Stromal cell of bone marrow (primary cell): ENCODE measurements at regions not wholly inside any gene's neighbourhood (a gene's known extent, or its start where the extent isn't known, plus 50 kb on each side); places are given as distances from the start of the nearest gene placed in this dataset.
"Not testable (repeated sequence)": the region's sequence is repeated elsewhere in the genome, so short reads cannot be mapped to it uniquely, and the experiment has no call there.

Experiments
- DNase-seq: peaks from one replicate; pipeline ENCODE4 v3.0.0-alpha.2; 2012; ENCODE audit warnings: low read depth

GRCh38 chr5:13045897-13046551, 898.5 kb downstream of the DNAH5 start:
- no peak for DNase-seq

GRCh38 chr5:13034061-13034460, 910.4 kb downstream of the DNAH5 start:
- no peak for DNase-seq

GRCh38 chr5:13029211-13029610, 915.3 kb downstream of the DNAH5 start:
- no peak for DNase-seq

GRCh38 chr5:13027874-13028273, 916.6 kb downstream of the DNAH5 start:
- no peak for DNase-seq

- DNase-seq: no peak
These were observed 924.8 kb downstream of the DNAH5 start for GRCh38 chr5:13019729-13020128.

GRCh38 chr5:13003457-13003856, 941.0 kb downstream of the DNAH5 start:
- no peak for DNase-seq

- no peak for DNase-seq
These were observed 944.8 kb downstream of the DNAH5 start for GRCh38 chr5:12999667-13000066.

- no peak for DNase-seq
These were observed 959.3 kb downstream of the DNAH5 start for GRCh38 chr5:12985142-12985541.

- DNase-seq: no peak
These were observed 969.6 kb downstream of the DNAH5 start for GRCh38 chr5:12974856-12975255.

GRCh38 chr5:12965804-12966203, 978.7 kb downstream of the DNAH5 start:
- DNase-seq: no peak

- no peak for DNase-seq
These were observed 984.8 kb downstream of the DNAH5 start for GRCh38 chr5:12959713-12960112.

- DNase-seq: no peak
These were observed 992.1 kb downstream of the DNAH5 start for GRCh38 chr5:12952409-12952808.

GRCh38 chr5:12951846-12952245, 992.6 kb downstream of the DNAH5 start:
- DNase-seq: no peak

- DNase-seq: no peak
These were observed 997.1 kb downstream of the DNAH5 start for GRCh38 chr5:12947379-12947778.

- DNase-seq: not testable (repeated sequence)
These were observed 999.0 kb downstream of the DNAH5 start for GRCh38 chr5:12945477-12945876.

- DNase-seq: no peak
These were observed 1008.3 kb downstream of the DNAH5 start for GRCh38 chr5:12936221-12936620.

GRCh38 chr5:12934722-12935121, 1009.8 kb downstream of the DNAH5 start:
- DNase-seq: no peak

- DNase-seq: no peak
These were observed 1016.3 kb upstream of the CTNND2 start for GRCh38 chr5:12920527-12920926.

GRCh38 chr5:12911156-12911555, 1006.9 kb upstream of the CTNND2 start:
- no peak for DNase-seq

GRCh38 chr5:12910641-12911040, 1006.4 kb upstream of the CTNND2 start:
- DNase-seq: no peak

GRCh38 chr5:12902611-12903010, 998.4 kb upstream of the CTNND2 start:
- no peak for DNase-seq

GRCh38 chr5:12901696-12902095, 997.5 kb upstream of the CTNND2 start:
- no peak for DNase-seq

GRCh38 chr5:12896086-12896485, 991.8 kb upstream of the CTNND2 start:
- DNase-seq: no peak

- DNase-seq: no peak
These were observed 980.8 kb upstream of the CTNND2 start for GRCh38 chr5:12885018-12885417.

GRCh38 chr5:12883395-12883794, 979.1 kb upstream of the CTNND2 start:
- no peak for DNase-seq
